HG03175 (cell line): ENCODE measurements at regions not wholly inside any gene's neighbourhood (a gene's known extent, or its start where the extent isn't known, plus 50 kb on each side); places are given as distances from the start of the nearest gene placed in this dataset.
"Not testable (repeated sequence)": the region's sequence is repeated elsewhere in the genome, so short reads cannot be mapped to it uniquely, and the experiment has no call there.

Experiments used
- ATAC-seq: cut with Tn5 transposase; IDR thresholded peaks from one replicate; pipeline ENCODE4 v1.9.1; 2021; ENCODE audit warnings: mild to moderate bottlenecking, moderate library complexity; ENCODE audit not compliant: unreplicated experiment

GRCh38 chr12:69171881-69172280 is 67.5 kb upstream of the CPSF6 start:
- no peak for ATAC-seq

- no peak for ATAC-seq
These were observed 66.9 kb upstream of the CPSF6 start for GRCh38 chr12:69172491-69172890.

- ATAC-seq: no peak
These were observed 66.0 kb upstream of the CPSF6 start for GRCh38 chr12:69173368-69173767.

GRCh38 chr12:69179786-69180185 is 59.6 kb upstream of the CPSF6 start:
- ATAC-seq: no peak

GRCh38 chr12:69187572-69187971 is 51.8 kb upstream of the CPSF6 start:
- ATAC-seq: not testable (repeated sequence)

GRCh38 chr12:69189378-69189978 is 49.9 kb upstream of the CPSF6 start:
- no peak for ATAC-seq
